Liver (tissue), 7 donors: ENCODE measurements at regions not wholly inside any gene's neighbourhood (a gene's known extent, or its start where the extent isn't known, plus 50 kb on each side); places are given as distances from the start of the nearest gene placed in this dataset.

Experiments
- DNase-seq: peaks from one replicate; pipeline ENCODE4 v3.0.0-alpha.2; 2017; ENCODE audit warnings: low spot score
- H3K27ac ChIP-seq, 2 donors: one replicate each; pipeline ENCODE4 v1.7.0; 2013; ENCODE audit warnings: inconsistent platforms in 2 of 2, low read length in 2 of 2, control low read depth in 1 of 2, low read depth in 1 of 2, mild to moderate bottlenecking in 1 of 2
- H3K27me3 ChIP-seq, 4 donors: one replicate each; pipeline versions ENCODE4 v1.6.1 to v1.7.0; 2013; ENCODE audit warnings: low read length in 3 of 4, inconsistent platforms in 1 of 4, mild to moderate bottlenecking in 1 of 4, moderate library complexity in 1 of 4; ENCODE audit not compliant: control insufficient read depth in 4 of 4, insufficient read depth in 4 of 4
- H3K36me3 ChIP-seq, 4 donors: one replicate each; pipeline versions ENCODE4 v1.6.1 to v1.7.0; 2013; ENCODE audit warnings: low read length in 3 of 4, mild to moderate bottlenecking in 3 of 4, low read depth in 1 of 4, moderate library complexity in 1 of 4; ENCODE audit not compliant: control insufficient read depth in 4 of 4, insufficient read depth in 3 of 4
- H3K4me1 ChIP-seq, 4 donors: one replicate each; pipeline versions ENCODE4 v1.6.1 to v1.7.0; 2013; ENCODE audit warnings: low read length in 3 of 4, mild to moderate bottlenecking in 3 of 4, moderate library complexity in 1 of 4; ENCODE audit not compliant: control insufficient read depth in 4 of 4, insufficient read depth in 4 of 4
- H3K4me3 ChIP-seq, 3 donors: one replicate each; pipeline versions ENCODE4 v1.6.1 to v1.7.0; 2013; ENCODE audit warnings: low read length in 3 of 3, control low read depth in 1 of 3, low read depth in 1 of 3, mild to moderate bottlenecking in 1 of 3
- H3K9ac ChIP-seq, 2 donors: one replicate each; pipeline ENCODE4 v1.7.0; 2013; ENCODE audit warnings: low read length in 2 of 2, mild to moderate bottlenecking in 2 of 2, moderate library complexity in 2 of 2, control low read depth in 1 of 2, low read depth in 1 of 2
- H3K9me3 ChIP-seq, 4 donors: one replicate each; pipeline versions ENCODE4 v1.6.1 to v1.7.0; 2013; ENCODE audit warnings: low read length in 3 of 4; ENCODE audit not compliant: control insufficient read depth in 4 of 4
- FOXA2 ChIP-seq: IDR thresholded peaks from 2 replicates; pipeline ENCODE4 v1.6.1; 2016; ENCODE audit warnings: antibody characterized with exemption
- GABPA ChIP-seq, 2 donors: IDR thresholded peaks in 1 of 2; conservative IDR thresholded peaks in 1 of 2; 2 replicates each; pipeline ENCODE4 v1.6.1; 2016; ENCODE audit warnings: antibody characterized with exemption in 2 of 2, mild to moderate bottlenecking in 1 of 2, moderate library complexity in 1 of 2
- HNF4A ChIP-seq, 2 donors: conservative IDR thresholded peaks; 2 replicates each; pipeline ENCODE4 v1.6.1; 2016; ENCODE audit warnings: antibody characterized with exemption in 2 of 2, mild to moderate bottlenecking in 2 of 2
- JUND ChIP-seq, 2 donors: IDR thresholded peaks; 2 replicates each; pipeline ENCODE4 v1.6.1; 2016; ENCODE audit warnings: antibody characterized with exemption in 2 of 2
- MAX ChIP-seq: IDR thresholded peaks from 2 replicates; pipeline ENCODE4 v1.6.1; 2016; ENCODE audit warnings: antibody characterized with exemption
- REST ChIP-seq: IDR thresholded peaks from 2 replicates; pipeline ENCODE4 v1.6.1; 2016; ENCODE audit warnings: antibody characterized with exemption, mild to moderate bottlenecking
- TAF1 ChIP-seq: conservative IDR thresholded peaks from 2 replicates; pipeline ENCODE4 v1.6.1; 2016; ENCODE audit warnings: antibody characterized with exemption, mild to moderate bottlenecking
- YY1 ChIP-seq: IDR thresholded peaks from 2 replicates; pipeline ENCODE4 v1.6.1; 2016; ENCODE audit warnings: antibody characterized with exemption, mild to moderate bottlenecking
- ZBTB33 ChIP-seq: IDR thresholded peaks from 2 replicates; pipeline ENCODE4 v1.6.1; 2016; ENCODE audit warnings: antibody characterized with exemption
- WGBS: extraction: QIAGEN DNeasy Blood & Tissue Kit; methylation state at CpG from one replicate; pipeline ENCODE4 v1.1.7; 2013; 5-methylcytosine and 5-hydroxymethylcytosine counted together
- TF ChIP-seq, protein P1 (sequence below): IDR thresholded peaks from 2 replicates; pipeline ENCODE4 v1.6.1; 2016; ENCODE audit warnings: antibody characterized with exemption
- donor health status: healthy.
- donor health status: healthy.
- donor health status: healthy.
- donor health status: healthy.

DNA sequence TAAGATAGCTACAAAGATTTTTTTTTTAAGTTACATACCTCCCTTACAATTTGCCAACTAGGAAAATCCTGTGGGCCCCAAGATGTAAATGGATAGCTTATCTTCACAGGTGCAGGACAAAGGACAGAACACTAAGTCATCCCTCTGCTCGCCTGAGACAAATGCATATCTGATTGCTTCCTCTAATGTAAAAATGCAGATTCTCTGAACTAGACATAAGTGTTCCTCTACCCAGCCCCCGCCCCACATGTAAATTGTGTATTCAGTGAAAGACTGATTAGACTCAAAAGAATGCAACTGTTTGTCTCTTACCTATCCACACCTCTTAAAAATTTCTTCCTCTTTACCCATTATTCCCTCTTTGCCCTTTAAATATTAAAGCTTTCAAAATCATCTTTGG lies 96.5 kb downstream of the CYP26B1 start:
- no peaks in the 10 kb centered on the region for H3K4me1 ChIP-seq
- TF ChIP-seq ZBTB33 = no peak
- TF ChIP-seq HNF4A (conservative IDR thresholded peaks at IDR 0.05) = no peak
- no peak for TF ChIP-seq JUND (IDR thresholded peaks at IDR 0.05)
- no peak for TF ChIP-seq YY1
- TF ChIP-seq, protein P1, sequence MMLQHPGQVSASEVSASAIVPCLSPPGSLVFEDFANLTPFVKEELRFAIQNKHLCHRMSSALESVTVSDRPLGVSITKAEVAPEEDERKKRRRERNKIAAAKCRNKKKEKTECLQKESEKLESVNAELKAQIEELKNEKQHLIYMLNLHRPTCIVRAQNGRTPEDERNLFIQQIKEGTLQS = no peak
- no peak for TF ChIP-seq MAX
- no peak for TF ChIP-seq TAF1
- TF ChIP-seq FOXA2 = no peak
- no peak for TF ChIP-seq REST
- WGBS = 85% methylated on average over 2 of the region's 2 CpGs
- no peaks in the 10 kb centered on the region for H3K36me3 ChIP-seq
- H3K27ac ChIP-seq = no peak overlapping the region
- H3K27me3 ChIP-seq = no peaks in the 10 kb centered on the region
- H3K9me3 ChIP-seq = no peaks in the 10 kb centered on the region
- no peak overlapping the region for H3K4me3 ChIP-seq
- no peak for DNase-seq
- H3K9ac ChIP-seq = no peak overlapping the region

DNA sequence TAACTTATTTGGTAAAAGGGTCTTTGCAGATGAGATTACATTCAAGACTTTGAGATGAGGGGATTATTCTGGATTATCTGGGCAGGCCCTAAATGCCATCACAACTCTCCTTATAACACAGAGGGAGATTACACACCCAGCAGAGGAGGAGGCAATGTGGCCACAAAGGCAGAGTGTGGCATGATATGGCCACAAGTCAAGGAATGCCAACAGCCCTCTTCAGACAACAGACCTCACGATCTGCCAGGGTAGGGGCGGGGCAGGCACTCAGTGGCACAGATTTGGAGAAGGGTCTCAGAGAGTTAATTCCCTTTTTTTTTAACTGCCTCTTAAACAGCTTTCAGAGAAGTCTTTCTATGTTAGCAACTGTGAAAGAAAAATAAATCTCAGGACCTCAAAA lies 96.9 kb downstream of the CYP26B1 start:
- H3K27ac ChIP-seq = no peak overlapping the region

More for the DNA sequence above, 96.9 kb downstream of the CYP26B1 start:
- DNase-seq = no peak
- Histone ChIP-seq H3K4me3 (no peak overlapping the region), H3K9me3 (no peaks in the 10 kb centered on the region), H3K36me3 (no peaks in the 10 kb centered on the region), H3K9ac (no peak overlapping the region), H3K4me1 (no peaks in the 10 kb centered on the region), H3K27me3 (no peaks in the 10 kb centered on the region)
- TF ChIP-seq, protein P1 = no peak
- no peak for TF ChIP-seq REST
- no peak for TF ChIP-seq GABPA (IDR thresholded peaks at IDR 0.05 in 1 of 2, conservative IDR thresholded peaks at IDR 0.05 in 1 of 2)
- 86% methylated on average over 2 of the region's 2 CpGs for WGBS
